Karpas-422 (cell line): ENCODE measurements at regions not wholly inside any gene's neighbourhood (a gene's known extent, or its start where the extent isn't known, plus 50 kb on each side); places are given as distances from the start of the nearest gene placed in this dataset.

Source experiments
- DNase-seq: peaks from one replicate; pipeline ENCODE4 v3.0.0-alpha.2; 2015
- H2AFZ ChIP-seq: fragments of 200-600 bp; sonication (generic); 2 replicates; pipeline ENCODE4 v1.6.1; 2014; ENCODE audit warnings: antibody characterized with exemption, low read length, mixed read lengths
- H3K27ac ChIP-seq: fragments of 200-600 bp; sonication (generic); 2 replicates; pipeline ENCODE4 v1.5.1; 2014; ENCODE audit warnings: mild to moderate bottlenecking, low read length, moderate library complexity
- H3K27me3 ChIP-seq: fragments of 200-600 bp; sonication (generic); 2 replicates; pipeline ENCODE4 v1.6.1; 2014; ENCODE audit warnings: low read length, mixed read lengths
- H3K36me3 ChIP-seq: fragments of 200-600 bp; sonication (generic); 2 replicates; pipeline ENCODE4 v1.6.1; 2014; ENCODE audit warnings: low read length, mixed read lengths; ENCODE audit not compliant: insufficient read depth
- H3K4me1 ChIP-seq: fragments of 200-600 bp; sonication (generic); 2 replicates; pipeline ENCODE4 v1.6.1; 2014; ENCODE audit warnings: mild to moderate bottlenecking, low read length, mixed read lengths
- H3K4me2 ChIP-seq: fragments of 200-600 bp; sonication (generic); 2 replicates; pipeline ENCODE4 v1.6.1; 2014; ENCODE audit warnings: low read length, low read depth, mild to moderate bottlenecking; ENCODE audit not compliant: poor library complexity, severe bottlenecking
- H3K4me3 ChIP-seq: fragments of 200-600 bp; sonication (generic); 2 replicates; pipeline ENCODE4 v1.5.1; 2014; ENCODE audit warnings: mild to moderate bottlenecking, antibody characterized with exemption, low read length, mixed read lengths
- H3K79me2 ChIP-seq: fragments of 200-600 bp; sonication (generic); 2 replicates; pipeline ENCODE4 v1.6.1; 2014; ENCODE audit warnings: mild to moderate bottlenecking, low read length, mixed read lengths
- H3K9ac ChIP-seq: fragments of 200-600 bp; sonication (generic); 2 replicates; pipeline ENCODE4 v1.6.0; 2014; ENCODE audit warnings: low read length
- H3K9me2 ChIP-seq: fragments of 200-600 bp; sonication (generic), shearing (Covaris generic); replicated peaks from 2 replicates; pipeline ENCODE4 v1.6.0; 2014; ENCODE audit warnings: mild to moderate bottlenecking, low read length, moderate library complexity; ENCODE audit not compliant: insufficient read depth
- H3K9me3 ChIP-seq: fragments of 300-700, 200-600 bp; sonication (generic); 2 replicates; pipeline ENCODE4 v1.6.1; 2014; ENCODE audit warnings: low read length, mixed read lengths
- H4K20me1 ChIP-seq: fragments of 200-600 bp; sonication (generic); 2 replicates; pipeline ENCODE4 v1.6.1; 2014; ENCODE audit warnings: mild to moderate bottlenecking, antibody characterized with exemption, low read length, low read depth; ENCODE audit not compliant: insufficient read depth

- H3K4me3 ChIP-seq: no peak overlapping the region
- H3K27me3 ChIP-seq: no peaks in the 10 kb centered on the region
- H3K9me2 ChIP-seq: no peaks in the 10 kb centered on the region
- no peak overlapping the region for H2AFZ ChIP-seq
- no peak for DNase-seq
- H3K9ac ChIP-seq: no peak overlapping the region
- no peaks in the 10 kb centered on the region for H4K20me1 ChIP-seq
- H3K27ac ChIP-seq: no peak overlapping the region
- peak overlapping the region; percentile 33 for H3K4me2 ChIP-seq
- H3K36me3 ChIP-seq: no peaks in the 10 kb centered on the region
- H3K79me2 ChIP-seq: no peaks in the 10 kb centered on the region
- no peaks in the 10 kb centered on the region for H3K9me3 ChIP-seq
- H3K4me1 ChIP-seq: peaks cover 17% of the 10 kb centered on the region
Measured at GRCh38 chr6:43935921-43936439, 166.0 kb downstream of the VEGFA start.

DNA sequence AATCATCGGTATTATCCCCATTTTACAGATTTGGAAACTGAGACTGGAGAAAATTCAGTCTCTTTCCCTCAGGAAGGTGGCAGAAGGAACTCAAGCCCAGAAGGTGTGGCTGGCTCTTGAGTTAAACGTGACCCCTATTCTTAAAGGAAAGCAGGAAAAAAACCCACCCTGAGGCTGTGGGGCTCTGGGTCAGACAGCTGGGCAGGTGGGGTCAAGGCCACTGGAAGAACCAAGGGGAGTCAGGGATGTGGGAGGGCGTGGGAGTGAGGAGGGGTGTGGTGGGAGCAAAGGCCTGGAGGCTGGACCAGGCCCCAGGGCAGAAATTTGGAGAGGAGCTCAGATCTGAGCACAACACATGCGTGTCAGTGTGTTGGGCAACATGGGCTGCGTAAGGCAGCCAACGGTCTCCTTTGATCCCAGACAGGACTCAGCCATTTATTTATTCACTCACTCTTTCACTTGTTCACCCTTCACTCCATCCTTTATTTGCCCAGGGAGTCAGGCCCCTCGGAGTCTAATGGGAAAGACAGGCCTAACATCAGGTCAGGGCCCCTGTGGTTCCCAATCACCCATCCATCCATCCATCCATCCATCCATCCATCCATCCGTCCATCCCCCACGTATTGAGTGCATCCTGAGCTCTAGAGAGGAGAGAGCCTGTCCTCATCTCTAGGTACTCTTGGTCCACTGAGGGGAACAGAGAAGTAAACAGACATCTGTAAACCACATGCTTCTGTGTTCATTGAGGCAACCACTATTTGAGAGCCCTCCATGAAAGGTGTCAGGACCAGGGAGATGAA, 165.0 kb downstream of the VEGFA start:
- Histone ChIP-seq H3K27me3 (no peaks in the 10 kb centered on the region), H3K9me2 (no peaks in the 10 kb centered on the region), H3K27ac (no peak overlapping the region), H3K36me3 (no peaks in the 10 kb centered on the region), H3K79me2 (no peaks in the 10 kb centered on the region), H3K4me3 (no peak overlapping the region), H4K20me1 (no peaks in the 10 kb centered on the region), H2AFZ (no peak overlapping the region), H3K9me3 (no peaks in the 10 kb centered on the region), H3K9ac (no peak overlapping the region), H3K4me1 (peaks cover 17% of the 10 kb centered on the region), H3K4me2 (no peak overlapping the region)
- DNase-seq: no peak

- no peak overlapping the region for H3K4me2 ChIP-seq
- no peaks in the 10 kb centered on the region for H3K27me3 ChIP-seq
- H3K4me1 ChIP-seq: peaks cover 17% of the 10 kb centered on the region
- DNase-seq: no peak
- no peaks in the 10 kb centered on the region for H3K9me3 ChIP-seq
- H3K27ac ChIP-seq: no peak overlapping the region
- no peak overlapping the region for H3K9ac ChIP-seq
- no peaks in the 10 kb centered on the region for H3K36me3 ChIP-seq
- H4K20me1 ChIP-seq: no peaks in the 10 kb centered on the region
- H2AFZ ChIP-seq: no peak overlapping the region
- H3K79me2 ChIP-seq: no peaks in the 10 kb centered on the region
- no peaks in the 10 kb centered on the region for H3K9me2 ChIP-seq
- no peak overlapping the region for H3K4me3 ChIP-seq
Measured at GRCh38 chr6:43934183-43934802, 164.3 kb downstream of the VEGFA start.

DNA sequence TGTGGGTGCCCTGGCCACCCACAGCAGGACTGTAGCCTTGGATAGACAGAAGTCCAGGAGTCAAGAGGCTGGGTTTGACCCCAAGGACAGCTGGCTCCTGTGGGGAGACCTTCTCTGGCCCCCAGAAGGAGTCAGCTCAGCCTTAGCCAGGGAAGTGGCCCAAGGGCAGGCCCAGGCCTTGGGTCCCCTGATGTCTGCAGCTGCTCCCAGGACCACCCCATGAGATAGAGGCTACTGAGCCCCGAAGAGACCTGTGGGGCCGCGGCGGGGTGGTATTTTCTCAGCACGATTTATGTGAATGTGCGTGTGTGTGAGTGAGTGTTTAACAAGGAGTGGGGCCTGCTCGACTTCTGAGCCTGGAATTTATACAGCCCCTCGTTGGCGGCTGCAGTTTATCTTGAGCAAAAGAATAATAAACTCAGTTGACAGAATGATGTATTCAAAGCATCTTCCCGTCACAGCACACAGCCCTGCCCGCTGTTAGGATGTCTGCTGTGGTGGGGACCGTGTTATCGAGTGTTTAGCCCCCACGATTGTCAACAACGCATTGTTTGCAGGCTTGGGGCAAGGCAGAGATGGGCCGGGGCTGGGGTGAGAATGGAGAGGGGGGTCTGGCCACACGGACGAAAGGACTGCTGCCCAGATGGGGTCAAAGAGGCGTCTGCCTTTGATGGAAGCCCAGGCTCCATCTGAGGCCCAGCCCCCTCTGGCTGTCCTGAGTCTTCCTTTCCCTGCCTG, 163.3 kb downstream of the VEGFA start:
- Histone ChIP-seq H3K36me3 (no peaks in the 10 kb centered on the region), H3K4me2 (no peak overlapping the region), H3K9ac (no peak overlapping the region), H3K9me3 (no peaks in the 10 kb centered on the region), H3K9me2 (no peaks in the 10 kb centered on the region), H3K4me1 (peaks cover 17% of the 10 kb centered on the region), H2AFZ (no peak overlapping the region), H3K4me3 (no peak overlapping the region), H3K27me3 (no peaks in the 10 kb centered on the region), H3K27ac (no peak overlapping the region), H3K79me2 (no peaks in the 10 kb centered on the region), H4K20me1 (no peaks in the 10 kb centered on the region)
- DNase-seq: no peak

GRCh38 chr6:43932259-43933147, 162.5 kb downstream of the VEGFA start:
- Histone ChIP-seq H3K9me2 (no peaks in the 10 kb centered on the region), H3K4me1 (peaks cover 17% of the 10 kb centered on the region), H3K4me2 (no peak overlapping the region), H3K79me2 (no peaks in the 10 kb centered on the region), H3K36me3 (no peaks in the 10 kb centered on the region), H3K4me3 (no peak overlapping the region), H3K27me3 (no peaks in the 10 kb centered on the region), H2AFZ (no peak overlapping the region), H3K27ac (no peak overlapping the region), H3K9me3 (no peaks in the 10 kb centered on the region), H4K20me1 (no peaks in the 10 kb centered on the region), H3K9ac (no peak overlapping the region)
- no peak for DNase-seq

DNA sequence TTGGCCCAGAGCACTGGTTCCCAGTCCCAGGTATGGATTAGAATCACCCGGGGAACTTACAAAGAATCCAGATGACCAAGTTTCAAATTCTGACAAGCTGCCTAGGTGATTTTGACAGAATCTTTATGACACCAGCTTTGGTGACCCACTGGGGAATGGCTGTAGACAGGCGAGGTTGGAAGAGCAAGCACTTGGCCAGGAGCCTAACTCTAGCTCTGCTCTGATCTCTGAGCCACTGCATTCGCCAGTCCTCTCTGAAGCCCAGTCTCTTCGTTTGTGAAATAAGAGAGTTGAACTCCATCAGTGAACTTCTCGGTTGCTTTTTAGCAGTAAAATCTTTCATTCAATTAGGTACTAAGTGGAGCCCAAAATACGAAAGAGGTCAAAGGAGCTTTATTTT, 161.2 kb downstream of the VEGFA start:
- no peaks in the 10 kb centered on the region for H3K36me3 ChIP-seq
- H2AFZ ChIP-seq: no peak overlapping the region
- no peak overlapping the region for H3K4me2 ChIP-seq
- H3K27ac ChIP-seq: no peak overlapping the region
- no peaks in the 10 kb centered on the region for H4K20me1 ChIP-seq
- peaks cover 10% of the 10 kb centered on the region for H3K4me1 ChIP-seq
- no peak overlapping the region for H3K9ac ChIP-seq
- H3K79me2 ChIP-seq: no peaks in the 10 kb centered on the region
- H3K4me3 ChIP-seq: no peak overlapping the region
- no peaks in the 10 kb centered on the region for H3K9me3 ChIP-seq
- H3K27me3 ChIP-seq: no peaks in the 10 kb centered on the region
- no peak for DNase-seq
- no peaks in the 10 kb centered on the region for H3K9me2 ChIP-seq

GRCh38 chr6:43930440-43931154, 160.6 kb downstream of the VEGFA start:
- H3K9me2 ChIP-seq: no peaks in the 10 kb centered on the region
- no peak overlapping the region for H2AFZ ChIP-seq
- H4K20me1 ChIP-seq: no peaks in the 10 kb centered on the region
- H3K79me2 ChIP-seq: no peaks in the 10 kb centered on the region
- H3K36me3 ChIP-seq: no peaks in the 10 kb centered on the region
- peaks cover 4% of the 10 kb centered on the region for H3K4me1 ChIP-seq
- H3K27me3 ChIP-seq: no peaks in the 10 kb centered on the region
- no peak for DNase-seq
- no peak overlapping the region for H3K27ac ChIP-seq
- no peak overlapping the region for H3K9ac ChIP-seq
- H3K4me2 ChIP-seq: no peak overlapping the region
- H3K4me3 ChIP-seq: no peak overlapping the region
- H3K9me3 ChIP-seq: no peaks in the 10 kb centered on the region
